ENCODE measurements at regions not wholly inside any gene's neighbourhood (a gene's known extent, or its start where the extent isn't known, plus 50 kb on each side); places are given as distances from the start of the nearest gene placed in this dataset.

DNA sequence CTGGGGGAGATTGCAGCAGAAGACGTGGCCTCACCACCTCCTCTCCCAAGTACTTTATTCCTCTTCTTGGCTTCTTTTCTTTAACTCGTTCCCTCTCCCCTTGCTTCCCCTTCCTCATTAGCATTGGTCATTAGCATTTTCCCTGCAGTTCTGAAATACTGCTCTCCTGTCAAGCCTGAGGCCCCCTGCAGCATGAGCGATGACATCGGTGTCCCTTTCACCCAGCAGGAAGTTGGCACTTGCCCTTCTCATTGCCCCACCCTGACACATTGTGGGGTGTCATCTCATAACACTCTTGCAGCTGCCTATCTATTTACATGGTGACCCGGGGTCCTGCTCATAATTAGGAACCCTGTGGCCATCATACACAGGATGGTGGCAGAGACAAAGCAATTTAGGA, 167.1 kb downstream of the ARRDC4 start:
- TF ChIP-seq, protein P1, sequence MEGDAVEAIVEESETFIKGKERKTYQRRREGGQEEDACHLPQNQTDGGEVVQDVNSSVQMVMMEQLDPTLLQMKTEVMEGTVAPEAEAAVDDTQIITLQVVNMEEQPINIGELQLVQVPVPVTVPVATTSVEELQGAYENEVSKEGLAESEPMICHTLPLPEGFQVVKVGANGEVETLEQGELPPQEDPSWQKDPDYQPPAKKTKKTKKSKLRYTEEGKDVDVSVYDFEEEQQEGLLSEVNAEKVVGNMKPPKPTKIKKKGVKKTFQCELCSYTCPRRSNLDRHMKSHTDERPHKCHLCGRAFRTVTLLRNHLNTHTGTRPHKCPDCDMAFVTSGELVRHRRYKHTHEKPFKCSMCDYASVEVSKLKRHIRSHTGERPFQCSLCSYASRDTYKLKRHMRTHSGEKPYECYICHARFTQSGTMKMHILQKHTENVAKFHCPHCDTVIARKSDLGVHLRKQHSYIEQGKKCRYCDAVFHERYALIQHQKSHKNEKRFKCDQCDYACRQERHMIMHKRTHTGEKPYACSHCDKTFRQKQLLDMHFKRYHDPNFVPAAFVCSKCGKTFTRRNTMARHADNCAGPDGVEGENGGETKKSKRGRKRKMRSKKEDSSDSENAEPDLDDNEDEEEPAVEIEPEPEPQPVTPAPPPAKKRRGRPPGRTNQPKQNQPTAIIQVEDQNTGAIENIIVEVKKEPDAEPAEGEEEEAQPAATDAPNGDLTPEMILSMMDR (IDR thresholded peaks at IDR 0.05; ENCODE audit: insufficient read depth, low read length, poor library complexity, severe bottlenecking), result no peak
- no peak for TF ChIP-seq EZH2phosphoT487 (conservative IDR thresholded peaks at IDR 0.05; ENCODE audit: low read length)
